HG03108 (cell line): ENCODE measurements at regions not wholly inside any gene's neighbourhood (a gene's known extent, or its start where the extent isn't known, plus 50 kb on each side); places are given as distances from the start of the nearest gene placed in this dataset.
A peak's percentile ranks its signal among the peaks of the same experiment; 100 is the strongest.
"Not testable (repeated sequence)": the region's sequence is repeated elsewhere in the genome, so short reads cannot be mapped to it uniquely, and the experiment has no call there.

Source experiments
- ATAC-seq: cut with Tn5 transposase; IDR thresholded peaks from one replicate; pipeline ENCODE4 v1.9.1; 2021; ENCODE audit warnings: moderate library complexity; ENCODE audit not compliant: unreplicated experiment

- no peak for ATAC-seq
Observed at GRCh38 chr6:11387707-11388430, 149.7 kb upstream of the TMEM170B start.

DNA sequence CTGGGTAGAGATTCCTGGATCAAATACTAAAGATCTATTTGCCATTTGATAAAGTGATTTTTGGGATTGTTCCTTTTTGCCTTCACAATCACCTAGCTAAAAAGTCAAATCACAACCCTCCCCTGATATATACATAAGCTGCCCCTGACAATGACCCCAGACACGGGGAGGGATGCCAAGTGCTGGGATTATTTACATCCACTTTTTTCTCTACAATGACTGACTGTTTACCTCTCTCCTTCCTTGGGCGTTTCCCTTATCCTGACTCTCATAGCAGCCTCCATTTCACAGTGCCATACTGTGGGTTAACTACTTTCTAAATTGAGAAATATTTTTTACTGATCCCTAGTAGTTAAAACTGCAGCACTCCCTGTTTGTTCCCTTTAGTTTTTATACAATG, 150.8 kb upstream of the TMEM170B start:
- no peak for ATAC-seq

- ATAC-seq: peak; percentile 66
Observed at GRCh38 chr6:11386323-11386722, 151.2 kb upstream of the TMEM170B start.

- no peak for ATAC-seq
Observed at GRCh38 chr6:11384531-11385309, 152.3 kb upstream of the NEDD9 start.

- ATAC-seq: peak; percentile 77
Observed at GRCh38 chr6:11381801-11382513, 149.5 kb upstream of the NEDD9 start.

DNA sequence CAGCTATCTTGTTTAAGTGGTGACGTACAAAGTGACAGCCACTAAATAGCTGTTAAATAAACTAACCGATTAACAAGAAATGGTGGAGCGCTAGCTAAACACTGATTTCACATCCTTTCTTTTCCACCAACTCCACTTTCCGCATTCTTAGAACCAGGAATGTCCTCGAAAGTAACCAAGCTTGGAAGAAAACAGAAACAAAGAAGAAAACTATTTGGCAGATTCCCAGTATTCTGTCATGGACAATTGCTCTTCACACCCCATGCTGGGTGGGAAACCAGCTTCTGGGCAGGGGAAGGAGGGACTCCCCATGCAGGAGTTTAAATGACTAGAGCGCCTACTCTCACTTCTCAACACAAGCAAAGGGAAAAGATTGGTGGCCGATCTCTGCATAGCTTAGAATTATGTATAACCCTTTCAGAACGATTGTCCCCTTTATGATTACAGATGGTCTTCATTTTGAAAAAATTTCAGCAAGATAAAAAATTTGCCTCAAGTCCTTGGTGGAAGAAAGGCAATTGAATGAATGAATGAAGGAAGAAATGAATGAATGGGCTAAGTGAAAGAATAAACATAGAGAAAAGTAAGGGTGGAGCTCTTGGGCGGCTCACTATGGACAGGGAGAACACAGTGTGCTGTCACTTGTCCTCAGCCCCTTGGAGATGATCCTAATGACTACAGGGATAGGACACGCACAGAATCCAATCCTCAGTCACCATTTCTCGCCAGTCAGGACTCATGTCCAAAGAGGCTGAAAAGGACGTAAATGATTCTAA, 148.7 kb upstream of the NEDD9 start:
- no peak for ATAC-seq

GRCh38 chr6:11380549-11380948, 148.1 kb upstream of the NEDD9 start:
- no peak for ATAC-seq

DNA sequence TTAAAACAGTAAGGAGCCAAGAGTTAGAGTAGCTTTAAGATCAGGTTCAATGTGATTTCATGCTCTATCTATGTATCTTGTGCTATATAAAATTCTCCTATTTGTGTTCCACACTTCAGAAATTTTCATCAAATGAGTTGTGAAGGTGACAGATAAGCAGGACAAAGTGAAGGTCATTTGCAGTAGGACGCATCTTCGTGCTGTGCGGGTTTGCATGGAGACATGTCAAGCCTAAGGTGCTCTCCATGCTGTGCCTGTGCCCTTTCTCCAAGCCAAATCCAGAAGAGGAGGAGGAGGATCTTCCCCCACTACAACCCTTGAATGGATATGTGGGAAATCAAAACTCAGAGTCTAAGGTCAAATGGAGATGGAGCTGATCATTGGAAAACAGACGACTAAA, 147.3 kb upstream of the NEDD9 start:
- no peak for ATAC-seq

DNA sequence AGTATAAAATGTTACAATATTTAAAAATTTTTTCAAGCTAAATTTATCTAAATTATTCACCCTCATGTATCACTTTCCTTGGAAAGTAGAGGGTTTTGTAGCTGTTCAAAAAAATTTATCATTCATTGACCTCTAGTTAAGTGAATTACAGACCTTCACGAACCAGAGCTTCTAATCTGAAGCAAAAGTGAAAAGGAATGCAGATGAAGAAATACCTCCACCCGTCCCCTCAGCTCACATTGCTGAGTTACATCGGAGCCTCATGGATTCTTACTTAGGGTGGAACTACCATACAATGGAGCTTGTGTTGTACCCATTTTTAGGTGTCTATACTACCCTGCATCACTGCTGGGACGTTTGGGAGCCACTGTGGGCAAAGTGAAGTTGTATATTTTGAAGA, 146.2 kb upstream of the NEDD9 start:
- no peak for ATAC-seq

DNA sequence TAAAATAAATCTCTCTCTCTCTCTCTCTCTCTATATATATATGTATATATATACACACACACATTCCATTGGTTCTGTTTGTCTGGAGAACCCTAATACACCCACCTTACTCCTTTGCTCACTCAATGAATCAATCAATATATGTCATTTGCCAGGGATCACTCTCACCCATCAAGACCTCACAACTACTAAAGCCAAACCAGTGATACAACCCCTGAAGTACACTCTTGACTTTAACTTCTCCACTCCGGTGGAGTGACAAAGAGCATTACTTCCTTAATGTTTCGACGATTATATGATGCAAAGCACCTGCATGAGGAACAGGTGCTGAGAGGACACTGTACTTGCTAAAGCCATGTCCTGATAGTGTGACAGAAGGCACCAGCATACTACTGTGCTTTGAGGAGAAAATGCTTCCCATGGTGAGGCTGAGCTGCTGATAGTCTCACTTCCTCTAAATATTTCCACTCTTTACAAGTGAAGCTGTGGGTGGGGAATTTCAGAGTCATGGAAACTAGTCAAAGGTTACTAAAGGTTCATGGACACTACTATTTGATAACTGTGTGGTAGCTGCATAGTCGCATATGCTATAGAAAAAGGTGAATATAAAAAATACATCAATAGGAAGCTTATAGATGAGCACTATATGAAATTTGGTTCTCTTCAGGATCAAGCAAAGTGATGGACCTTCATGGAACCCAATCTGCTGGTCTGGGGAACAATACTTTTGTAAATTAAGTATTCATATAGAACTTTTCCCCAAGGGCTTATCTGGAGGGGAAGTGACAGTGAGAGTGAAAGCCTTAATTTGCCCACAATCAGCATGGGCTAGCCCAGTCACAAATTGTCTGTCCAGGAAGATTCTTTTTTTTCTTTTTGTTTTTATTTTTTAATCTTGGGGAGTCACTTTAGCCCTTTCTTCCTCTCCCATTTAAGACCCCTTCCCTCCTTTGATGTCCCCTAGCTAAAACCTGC, 141.9 kb upstream of the NEDD9 start:
- peak; percentile 87 for ATAC-seq

GRCh38 chr6:11373208-11373607, 140.7 kb upstream of the NEDD9 start:
- ATAC-seq: no peak

DNA sequence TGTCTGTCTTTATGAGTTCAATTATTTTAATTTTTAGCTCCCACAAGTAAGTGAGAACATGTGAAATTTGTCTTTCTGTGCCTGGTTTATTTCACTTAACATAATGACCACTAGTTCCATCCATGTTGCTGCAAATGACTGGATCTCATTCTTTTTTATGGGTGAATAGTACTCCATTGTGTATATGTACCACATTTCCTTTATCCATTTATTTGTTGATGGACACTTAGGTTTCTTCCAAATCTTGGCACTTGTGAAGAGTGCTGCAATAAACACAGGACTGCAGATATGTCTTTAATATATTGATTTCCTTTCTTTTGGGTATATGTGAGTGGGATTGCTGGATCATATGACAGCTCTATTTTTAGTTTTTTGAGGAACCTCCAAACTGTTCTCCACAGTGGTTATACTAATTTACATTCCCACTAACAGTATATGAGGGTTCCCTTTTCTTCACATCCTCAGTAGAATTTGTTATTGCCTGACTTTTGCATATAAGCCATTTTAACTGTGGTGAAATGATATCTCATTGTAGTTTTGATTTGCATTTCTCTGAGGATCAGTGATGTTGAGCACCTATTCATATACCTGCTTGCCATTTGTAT, 139.8 kb upstream of the NEDD9 start:
- not testable (repeated sequence) for ATAC-seq

- no peak for ATAC-seq
Observed at GRCh38 chr6:11370191-11371018, 137.9 kb upstream of the NEDD9 start.

DNA sequence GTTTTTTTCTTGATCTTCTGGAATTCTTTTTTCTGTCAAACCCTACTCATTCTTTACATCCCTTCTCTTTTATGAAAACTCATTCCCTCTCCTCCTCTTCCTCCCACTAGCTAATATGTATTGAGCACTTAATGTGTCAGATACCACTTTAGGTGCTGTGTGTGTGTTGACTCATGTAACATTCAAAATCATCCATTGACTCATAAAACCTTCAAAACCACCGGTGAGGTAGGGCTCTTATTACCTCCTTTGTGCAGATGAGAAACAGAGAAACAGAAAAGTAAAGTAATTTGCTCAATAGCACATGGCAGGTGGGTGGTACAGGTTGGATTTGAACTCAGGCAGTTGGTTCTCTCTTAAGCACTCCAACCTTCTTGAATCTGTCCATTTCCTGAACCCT, 136.3 kb upstream of the NEDD9 start:
- ATAC-seq: no peak

DNA sequence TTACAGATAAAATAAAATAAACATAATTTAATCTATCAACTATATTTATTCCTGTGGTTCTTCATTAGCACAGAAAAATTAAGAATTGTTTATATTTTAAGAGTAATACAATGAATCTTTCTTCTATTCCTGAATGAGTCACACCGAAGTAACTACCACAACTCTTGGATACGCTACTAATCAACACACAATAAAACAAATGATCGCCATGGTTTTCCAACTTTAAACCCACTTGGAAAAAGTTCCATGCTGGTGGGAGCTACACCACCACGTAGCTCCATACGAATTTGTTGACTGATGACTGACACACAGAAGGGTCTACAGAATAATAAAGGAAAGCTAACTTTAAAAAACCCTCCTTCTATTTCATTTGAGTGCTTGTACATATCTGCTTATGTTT, 135.8 kb upstream of the NEDD9 start:
- ATAC-seq: no peak

- ATAC-seq: no peak
Observed at GRCh38 chr6:11367638-11368199, 135.3 kb upstream of the NEDD9 start.

GRCh38 chr6:11366934-11367637, 134.6 kb upstream of the NEDD9 start:
- no peak for ATAC-seq
